IPS-15b (cell line): ENCODE measurements at regions not wholly inside any gene's neighbourhood (a gene's known extent, or its start where the extent isn't known, plus 50 kb on each side); places are given as distances from the start of the nearest gene placed in this dataset.

Experiments
- H3K27me3 ChIP-seq: one replicate; pipeline ENCODE4 v1.6.1; 2013; ENCODE audit warnings: low read length; ENCODE audit not compliant: control insufficient read depth, insufficient read depth
- H3K36me3 ChIP-seq: one replicate; pipeline ENCODE4 v1.6.1; 2013; ENCODE audit warnings: low read length; ENCODE audit not compliant: control insufficient read depth, insufficient read depth
- H3K4me1 ChIP-seq: one replicate; pipeline ENCODE4 v1.6.1; 2013; ENCODE audit warnings: mild to moderate bottlenecking, low read length; ENCODE audit not compliant: control insufficient read depth, insufficient read depth
- H3K4me3 ChIP-seq: one replicate; pipeline ENCODE4 v1.5.1; 2013; ENCODE audit warnings: low read depth, low read length
- H3K9ac ChIP-seq: one replicate; pipeline ENCODE4 v1.6.1; 2013; ENCODE audit warnings: low read depth, mild to moderate bottlenecking, low read length
- H3K9me3 ChIP-seq: one replicate; pipeline ENCODE4 v1.6.1; 2013; ENCODE audit warnings: mild to moderate bottlenecking, low read length; ENCODE audit not compliant: control insufficient read depth, insufficient read depth

DNA sequence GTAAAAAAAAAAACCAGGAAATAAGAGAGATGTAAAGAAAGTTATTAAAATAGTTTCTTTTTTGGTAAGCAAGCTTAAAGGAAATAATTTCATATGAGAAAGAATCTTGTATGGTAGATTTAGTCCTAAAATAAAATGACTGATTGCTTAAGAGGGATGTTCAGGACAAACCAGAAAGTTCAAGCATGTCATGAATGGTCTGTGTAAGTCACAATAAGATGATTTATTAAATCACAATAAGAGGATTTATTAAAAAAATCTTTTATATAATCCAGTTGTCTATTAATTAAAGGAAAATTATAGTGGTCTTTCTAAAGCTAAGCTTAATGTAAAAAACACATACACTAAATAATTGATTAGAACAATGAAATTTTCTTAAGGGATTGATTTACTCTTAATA, 91.8 kb upstream of the OR13F1 start:
- Histone ChIP-seq H3K27me3 (no peaks in the 10 kb centered on the region), H3K4me1 (no peaks in the 10 kb centered on the region), H3K9ac (no peak overlapping the region), H3K9me3 (peaks cover 4% of the 10 kb centered on the region), H3K4me3 (no peak overlapping the region), H3K36me3 (no peaks in the 10 kb centered on the region)

DNA sequence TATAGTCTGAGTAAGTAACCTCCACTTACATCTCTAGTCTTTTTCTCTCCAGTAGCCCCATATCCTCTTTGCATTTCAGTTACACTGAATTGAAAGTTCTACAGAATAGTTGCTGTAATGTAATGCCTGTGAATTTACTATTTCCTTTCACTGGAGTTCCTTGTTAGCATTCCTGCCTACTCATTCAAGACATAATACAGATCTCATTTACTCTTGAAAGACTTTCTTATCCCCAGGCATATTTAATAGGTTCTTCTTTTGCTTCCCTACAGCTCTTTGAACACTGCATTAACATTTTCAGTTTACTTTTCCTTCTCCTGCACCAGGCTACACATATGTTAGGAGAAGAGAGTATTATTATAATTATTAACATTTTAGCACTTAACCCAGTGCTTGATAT, 87.6 kb upstream of the OR13F1 start:
- Histone ChIP-seq H3K4me1 (no peaks in the 10 kb centered on the region), H3K4me3 (no peak overlapping the region), H3K27me3 (no peaks in the 10 kb centered on the region), H3K9ac (no peak overlapping the region), H3K9me3 (peaks cover 4% of the 10 kb centered on the region), H3K36me3 (no peaks in the 10 kb centered on the region)

- Histone ChIP-seq H3K9ac (no peak overlapping the region), H3K27me3 (no peaks in the 10 kb centered on the region), H3K9me3 (peaks cover 4% of the 10 kb centered on the region), H3K36me3 (no peaks in the 10 kb centered on the region), H3K4me3 (no peak overlapping the region), H3K4me1 (no peaks in the 10 kb centered on the region)
These were observed 86.8 kb upstream of the OR13F1 start for GRCh38 chr9:104417296-104417695.

DNA sequence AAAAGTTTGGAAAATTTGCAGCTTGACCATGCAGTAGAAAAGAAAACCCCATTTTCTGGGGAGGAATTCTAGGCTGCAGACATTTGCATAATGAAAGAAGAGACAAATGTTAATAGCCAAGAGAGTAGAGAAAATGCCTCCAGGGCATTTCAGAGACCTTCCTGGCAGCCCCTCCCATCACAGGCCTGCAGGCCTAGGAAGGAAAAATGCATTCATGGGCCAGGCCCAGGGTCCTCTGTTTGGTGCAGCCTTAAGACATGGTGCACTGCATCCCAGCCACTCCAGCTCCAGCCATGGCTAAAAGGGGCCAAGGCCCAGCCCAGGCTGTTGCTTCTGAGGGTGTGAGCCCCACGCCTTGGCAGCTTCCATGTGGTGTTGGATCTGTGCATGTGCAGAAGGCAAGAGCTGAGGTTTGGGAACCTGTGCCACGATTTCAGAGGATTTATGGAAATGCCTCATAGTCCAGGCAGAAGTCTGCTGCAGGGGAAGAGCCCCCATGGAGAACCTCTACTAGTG, 75.0 kb upstream of the OR13F1 start:
- Histone ChIP-seq H3K4me3 (no peak overlapping the region), H3K9ac (no peak overlapping the region), H3K36me3 (no peaks in the 10 kb centered on the region), H3K9me3 (no peaks in the 10 kb centered on the region), H3K4me1 (no peaks in the 10 kb centered on the region), H3K27me3 (no peaks in the 10 kb centered on the region)

DNA sequence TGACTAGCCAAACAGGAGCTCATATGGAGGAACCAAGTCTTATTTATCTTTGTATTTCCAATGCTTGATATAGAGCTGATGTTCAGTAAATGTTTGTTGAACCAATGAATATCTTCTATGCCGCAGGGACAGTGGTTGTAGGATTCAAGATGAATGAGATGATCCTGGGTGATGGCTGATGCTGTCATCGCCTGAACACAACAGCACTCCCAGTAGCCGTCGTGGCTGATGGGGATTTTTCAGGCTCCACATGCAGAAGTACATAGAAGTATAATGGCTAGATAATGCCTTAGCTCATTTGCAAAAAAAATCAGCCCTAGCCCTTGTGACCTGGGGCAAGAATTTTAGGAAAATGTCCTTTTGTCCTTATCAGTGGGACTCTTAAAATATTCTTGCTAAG, 69.0 kb upstream of the OR13F1 start:
- H3K9ac ChIP-seq: no peak overlapping the region
- H3K4me3 ChIP-seq: no peak overlapping the region
- H3K36me3 ChIP-seq: no peaks in the 10 kb centered on the region
- no peaks in the 10 kb centered on the region for H3K9me3 ChIP-seq
- H3K4me1 ChIP-seq: no peaks in the 10 kb centered on the region
- H3K27me3 ChIP-seq: no peaks in the 10 kb centered on the region

DNA sequence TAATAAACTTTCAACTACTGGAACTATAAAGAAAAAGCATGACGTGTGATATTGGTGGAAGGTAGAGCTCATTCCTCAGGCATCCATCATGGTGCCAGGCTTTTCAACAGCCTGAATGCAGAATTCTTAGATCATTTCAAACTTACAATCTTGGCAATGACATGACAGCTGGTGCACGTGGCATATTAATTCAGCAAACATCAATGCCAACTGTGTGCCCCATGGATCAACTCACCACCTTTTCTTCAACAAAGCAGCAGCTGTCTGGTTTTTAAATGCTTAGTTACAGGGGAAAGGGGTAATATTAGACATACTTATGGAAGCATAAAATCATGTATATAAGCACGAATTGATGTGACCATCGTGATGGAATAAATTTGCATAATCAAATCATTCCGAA, 56.0 kb upstream of the OR13F1 start:
- Histone ChIP-seq H3K36me3 (no peaks in the 10 kb centered on the region), H3K9ac (no peak overlapping the region)

More for the DNA sequence above, 56.0 kb upstream of the OR13F1 start:
- Histone ChIP-seq H3K4me3 (no peak overlapping the region), H3K9me3 (no peaks in the 10 kb centered on the region), H3K27me3 (no peaks in the 10 kb centered on the region), H3K4me1 (peaks cover 4% of the 10 kb centered on the region)
